LNCAP (cell line): ENCODE measurements at regions not wholly inside any gene's neighbourhood (a gene's known extent, or its start where the extent isn't known, plus 50 kb on each side); places are given as distances from the start of the nearest gene placed in this dataset.

Source experiments
- CTCF ChIP-seq: fragments of 450-650 bp; IDR thresholded peaks from 2 replicates; pipeline ENCODE4 v1.5.1; 2017; ENCODE audit warnings: mild to moderate bottlenecking

DNA sequence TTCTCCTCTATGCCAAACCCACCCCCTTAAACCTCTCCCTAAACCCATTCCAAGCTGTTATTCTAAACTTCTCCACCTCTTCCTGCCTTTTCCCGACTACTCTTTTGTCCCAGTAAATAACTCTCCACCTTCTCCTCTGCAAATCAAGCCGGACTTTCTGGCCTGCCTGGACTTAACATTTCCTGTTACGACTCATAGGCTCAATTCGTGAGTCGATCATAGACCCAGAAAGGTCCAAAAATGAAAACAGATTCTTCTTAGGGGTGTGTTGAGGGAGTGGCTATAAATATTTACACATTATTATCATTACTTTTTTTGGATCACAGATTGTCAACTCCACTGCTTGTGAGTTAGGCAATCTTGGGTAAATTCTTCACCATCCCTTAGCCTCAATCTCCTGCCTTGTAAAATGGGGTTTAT lies 59.0 kb upstream of the HABP2 start:
- no peak for TF ChIP-seq CTCF

DNA sequence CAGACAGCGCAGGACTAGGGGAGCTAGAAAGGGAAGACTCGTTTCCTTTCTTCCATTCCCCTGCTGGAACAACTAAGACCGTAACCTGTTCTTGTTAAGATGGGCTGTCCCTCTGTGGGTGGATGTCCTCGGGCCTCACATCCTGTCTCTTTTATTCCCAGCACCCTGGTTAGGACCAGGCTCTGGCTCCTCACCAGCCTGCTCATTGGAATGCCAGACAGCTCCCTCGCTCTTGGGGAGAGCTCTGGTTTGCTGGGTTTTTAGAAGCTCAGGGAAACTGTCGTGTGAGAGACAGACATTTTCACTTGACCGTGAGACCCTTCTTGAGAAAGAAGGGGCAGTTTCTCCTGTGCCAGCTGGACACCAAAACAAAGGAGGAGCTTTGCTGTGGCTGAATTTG lies 58.1 kb upstream of the HABP2 start:
- TF ChIP-seq CTCF = no peak

DNA sequence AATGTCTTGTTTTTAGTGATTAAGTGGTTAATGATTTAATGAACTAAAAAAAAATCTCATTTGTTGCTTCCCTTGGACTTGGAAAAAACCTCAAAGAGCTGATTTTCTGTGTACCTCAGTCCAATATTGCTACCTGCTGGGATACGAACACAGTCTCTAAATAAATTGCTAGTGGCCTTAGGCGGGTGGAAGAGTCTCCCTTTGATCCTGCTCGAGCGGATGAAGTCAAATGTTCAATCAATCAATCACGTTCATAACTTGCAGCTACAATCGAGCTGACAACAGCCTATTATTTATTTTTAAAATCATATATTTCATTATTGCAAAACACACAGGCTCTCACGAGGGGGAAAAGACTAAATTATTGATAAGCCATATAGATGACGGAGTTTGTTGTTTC lies 57.3 kb upstream of the HABP2 start:
- no peak for TF ChIP-seq CTCF

DNA sequence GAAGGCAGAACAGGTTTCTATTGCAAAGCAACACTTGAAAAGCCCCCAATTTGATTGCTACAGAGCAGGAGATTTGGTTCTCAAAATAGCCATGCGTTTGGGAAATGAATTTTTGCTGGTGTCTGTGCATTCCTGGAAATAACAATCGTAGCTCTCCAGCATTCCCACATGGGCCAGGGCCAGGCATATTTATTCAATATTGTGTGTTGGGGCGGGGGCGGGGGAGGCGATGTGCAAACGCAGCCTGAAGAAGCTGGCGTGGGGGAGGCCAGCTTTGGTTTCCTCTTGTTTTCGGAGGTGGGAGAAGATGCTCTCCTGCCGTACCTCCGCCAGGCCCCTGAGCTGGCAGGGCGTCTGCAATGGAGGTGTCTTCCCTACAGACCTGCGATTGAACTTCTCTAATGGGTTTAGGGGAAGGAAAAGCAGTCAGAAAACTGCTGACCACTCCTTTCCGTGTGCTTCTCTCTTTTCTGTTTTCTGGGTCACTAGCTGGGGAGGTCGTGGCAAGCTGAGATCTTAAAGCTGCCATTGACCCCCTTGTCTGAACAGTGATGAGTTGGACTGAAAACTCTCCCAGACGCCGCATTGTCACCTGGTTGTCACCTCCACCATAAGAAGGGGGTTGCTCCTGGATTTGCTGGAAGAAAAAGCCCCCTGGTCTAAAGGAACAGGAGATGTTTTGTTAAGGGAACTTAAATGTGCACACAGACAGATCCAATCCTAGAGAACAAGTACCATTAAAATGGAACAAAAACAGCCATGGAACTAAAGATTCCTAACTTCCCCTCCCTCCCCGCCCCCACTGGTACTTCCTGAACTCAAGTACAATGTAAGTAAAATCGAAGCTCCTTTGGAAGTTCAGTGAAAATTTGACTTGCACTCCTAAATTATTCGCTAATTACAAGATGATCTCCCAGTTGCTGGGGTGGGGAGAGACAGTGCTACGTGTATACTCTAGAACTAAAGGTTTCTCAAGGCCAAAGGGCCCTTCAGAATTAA lies 56.4 kb upstream of the HABP2 start:
- TF ChIP-seq CTCF = no peak

GRCh38 chr10:113497198-113497597 lies 55.7 kb upstream of the HABP2 start:
- TF ChIP-seq CTCF = no peak

GRCh38 chr10:113498997-113499396 lies 53.9 kb upstream of the HABP2 start:
- TF ChIP-seq CTCF = no peak

DNA sequence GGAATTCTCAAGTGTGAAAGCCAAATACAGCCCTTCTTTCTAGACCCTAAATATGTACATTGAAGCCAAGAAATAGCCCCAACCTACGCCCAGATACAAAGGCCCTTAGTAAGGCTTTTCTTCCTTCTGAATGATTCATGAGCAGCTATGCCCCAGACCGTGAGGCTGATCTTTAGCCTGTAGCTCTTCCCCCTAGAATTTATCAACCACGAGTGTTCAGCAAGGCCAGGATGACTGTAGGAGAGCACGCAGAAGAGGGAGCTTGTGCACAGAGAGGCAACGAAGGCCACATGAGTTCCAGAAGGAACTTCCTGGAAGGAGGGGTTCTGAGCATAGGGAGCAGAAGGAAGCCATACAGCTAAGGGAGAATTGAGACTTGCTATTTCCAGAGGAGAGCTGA lies 53.0 kb upstream of the HABP2 start:
- TF ChIP-seq CTCF = no peak
